Activated B cell treated with CpG ODN at 0.5 μM for 24 hours (primary cell): ENCODE measurements at regions not wholly inside any gene's neighbourhood (a gene's known extent, or its start where the extent isn't known, plus 50 kb on each side); places are given as distances from the start of the nearest gene placed in this dataset.
"Not testable (repeated sequence)": the region's sequence is repeated elsewhere in the genome, so short reads cannot be mapped to it uniquely, and the experiment has no call there.

Experiments
- ATAC-seq: fragments of 200-7000 bp; cut with Tn5 transposase; one replicate; pipeline ENCODE4 v1.10.0; 2021; ENCODE audit warnings: low read depth, mild to moderate bottlenecking, moderate library complexity
- CTCF ChIA-PET: fragments of 350-600 bp; sonication (Branson Sonifier 250); formaldehyde crosslinking; loops from one replicate; lab custom pipeline; 2021; ENCODE audit warnings: antibody characterized with exemption; lab: Charles Lee
- POLR2A ChIA-PET: fragments of 350-600 bp; sonication (Branson Sonifier 250); formaldehyde crosslinking; loops from one replicate; lab custom pipeline; 2021; ENCODE audit warnings: antibody characterized with exemption; lab: Charles Lee
- DNase-seq: peaks from one replicate; pipeline ENCODE4 v3.0.0; 2022
- H3K27ac Mint-ChIP-seq: one replicate; pipeline ENCODE4 v1.8.0; 2020; ENCODE audit warnings: mixed read lengths
- H3K27me3 Mint-ChIP-seq: one replicate; pipeline ENCODE4 v1.8.0; 2021; ENCODE audit warnings: mixed read lengths
- H3K36me3 Mint-ChIP-seq: one replicate; pipeline ENCODE4 v1.8.0; 2021; ENCODE audit warnings: low read depth, mixed read lengths
- H3K4me1 Mint-ChIP-seq: one replicate; pipeline ENCODE4 v1.8.0; 2021; ENCODE audit warnings: mixed read lengths
- H3K4me3 Mint-ChIP-seq: one replicate; pipeline ENCODE4 v1.8.0; 2020; ENCODE audit warnings: mild to moderate bottlenecking, mixed read lengths
- H3K9me3 Mint-ChIP-seq: one replicate; pipeline ENCODE4 v1.8.0; 2020; ENCODE audit warnings: mixed read lengths
- CTCF ChIP-seq: fragments of 200-600 bp; IDR thresholded peaks from one replicate; pipeline ENCODE4 v1.8.0; 2022; ENCODE audit warnings: antibody characterized with exemption, mild to moderate bottlenecking
- intact Hi-C: fragments of 100-400 bp; cut with micrococcal nuclease; formaldehyde crosslinking; loops from one replicate; pipeline ENCODE4 v1.15.1; 2024

GRCh38 chr6:4660377-4661321, 115.6 kb upstream of the CDYL start:
- no peak for DNase-seq
- intact Hi-C loops: no loop called here
- ATAC-seq: no peak
- ChIA-PET CTCF (no interaction called here), POLR2A (no interaction called here)
- H3K27me3 Mint-ChIP-seq: peaks cover 7% of the 10 kb centered on the region
- H3K27ac Mint-ChIP-seq: no peak overlapping the region
- H3K4me1 Mint-ChIP-seq: no peaks in the 10 kb centered on the region
- TF ChIP-seq CTCF: no peak
- no peaks in the 10 kb centered on the region for H3K9me3 Mint-ChIP-seq
- no peaks in the 10 kb centered on the region for H3K36me3 Mint-ChIP-seq
- no peak overlapping the region for H3K4me3 Mint-ChIP-seq

GRCh38 chr6:4659719-4660118, 116.5 kb upstream of the CDYL start:
- intact Hi-C loops, H3K36me3 Mint-ChIP-seq, H3K9me3 Mint-ChIP-seq, DNase-seq, ATAC-seq, H3K4me1 Mint-ChIP-seq, H3K27me3 Mint-ChIP-seq, POLR2A ChIA-PET, H3K27ac Mint-ChIP-seq, CTCF ChIA-PET, H3K4me3 Mint-ChIP-seq: not testable (repeated sequence)

GRCh38 chr6:4658486-4658885, 117.7 kb upstream of the CDYL start:
- Mint-ChIP-seq H3K27ac (no peak overlapping the region), H3K4me3 (no peak overlapping the region), H3K4me1 (no peaks in the 10 kb centered on the region), H3K9me3 (no peaks in the 10 kb centered on the region), H3K27me3 (peaks cover 2% of the 10 kb centered on the region), H3K36me3 (no peaks in the 10 kb centered on the region)
- ChIA-PET CTCF (no interaction called here), POLR2A (no interaction called here)
- DNase-seq (no peak), ATAC-seq (no peak)
- TF ChIP-seq CTCF: no peak
- intact Hi-C loops: no loop called here

- Mint-ChIP-seq H3K27ac (no peak overlapping the region), H3K4me3 (no peak overlapping the region), H3K36me3 (no peaks in the 10 kb centered on the region), H3K27me3 (peaks cover 5% of the 10 kb centered on the region), H3K9me3 (peaks cover 6% of the 10 kb centered on the region), H3K4me1 (no peaks in the 10 kb centered on the region)
- DNase-seq (no peak), ATAC-seq (no peak)
- CTCF ChIA-PET: no interaction called here
- intact Hi-C loops: no loop called here
- POLR2A ChIA-PET: no interaction called here
- no peak for TF ChIP-seq CTCF
Measured at GRCh38 chr6:4656106-4656505, 120.1 kb upstream of the CDYL start.

- ATAC-seq (no peak), DNase-seq (no peak)
- no peak overlapping the region for H3K27ac Mint-ChIP-seq
- ChIA-PET CTCF (no interaction called here), POLR2A (no interaction called here)
- peaks cover 5% of the 10 kb centered on the region for H3K27me3 Mint-ChIP-seq
- intact Hi-C loops: no loop called here
- no peaks in the 10 kb centered on the region for H3K4me1 Mint-ChIP-seq
- H3K9me3 Mint-ChIP-seq: peaks cover 6% of the 10 kb centered on the region
- H3K36me3 Mint-ChIP-seq: no peaks in the 10 kb centered on the region
- no peak for TF ChIP-seq CTCF
- no peak overlapping the region for H3K4me3 Mint-ChIP-seq
Measured at GRCh38 chr6:4655196-4656025, 120.8 kb upstream of the CDYL start.
